ENCODE measurements at regions not wholly inside any gene's neighbourhood (a gene's known extent, or its start where the extent isn't known, plus 50 kb on each side); places are given as distances from the start of the nearest gene placed in this dataset.

GRCh38 chr14:31950764-31951637 lies 126.1 kb upstream of the ARHGAP5 start (continued):
- TF ChIP-seq CTCF (tag by site-specific recombination; IDR thresholded peaks at IDR 0.05) (no peak), ZNF16 (tag by site-specific recombination; IDR thresholded peaks at IDR 0.05; ENCODE audit: low read depth) (no peak), OVOL3 (tag by site-specific recombination; IDR thresholded peaks at IDR 0.05) (no peak), ZNF837 (tag by site-specific recombination; IDR thresholded peaks at IDR 0.05) (no peak), ZNF692 (tag by site-specific recombination; IDR thresholded peaks at IDR 0.05) (peak; percentile 14; the same call in 1 of the 2 replicates), ZFP41 (tag by site-specific recombination; IDR thresholded peaks at IDR 0.05; ENCODE audit: borderline replicate concordance) (no peak), REST (tag by site-specific recombination; IDR thresholded peaks at IDR 0.05) (no peak), KLF16 (tag by site-specific recombination; IDR thresholded peaks at IDR 0.05) (no peak), BCL11A (tag by site-specific recombination; IDR thresholded peaks at IDR 0.05; ENCODE audit: low read depth) (no peak), ZNF501 (tag by site-specific recombination; IDR thresholded peaks at IDR 0.05) (no peak), ZNF558 (tag by site-specific recombination; IDR thresholded peaks at IDR 0.05) (no peak), ZNF133 (tag by site-specific recombination; IDR thresholded peaks at IDR 0.05) (no peak), ZNF529 (tag by site-specific recombination; IDR thresholded peaks at IDR 0.05; ENCODE audit: insufficient replicate concordance) (no peak), KLF7 (tag by site-specific recombination; IDR thresholded peaks at IDR 0.05; ENCODE audit: borderline replicate concordance) (0 out of 2 replicates have a peak, but pooled peaks have one; percentile 42), MEIS1 (CRISPR knock-in tag; IDR thresholded peaks at IDR 0.05; ENCODE audit: borderline replicate concordance) (no peak), ZNF830 (tag by site-specific recombination; IDR thresholded peaks at IDR 0.05; ENCODE audit: low read depth) (no peak), GLIS1 (tag by site-specific recombination; IDR thresholded peaks at IDR 0.05) (peak; percentile 88), ZNF571 (tag by site-specific recombination; IDR thresholded peaks at IDR 0.05) (no peak), ZNF580 (tag by site-specific recombination; IDR thresholded peaks at IDR 0.05) (no peak), ZNF518A (tag by site-specific recombination; conservative IDR thresholded peaks at IDR 0.05; ENCODE audit: low read depth) (no peak), ZSCAN30 (tag by site-specific recombination; IDR thresholded peaks at IDR 0.05) (no peak), PATZ1 (tag by site-specific recombination; IDR thresholded peaks at IDR 0.05) (0 out of 2 replicates have a peak, but pooled peaks have one; percentile 14), ZBTB8A (tag by site-specific recombination; IDR thresholded peaks at IDR 0.05) (peak; percentile 93), ZSCAN16 (tag by site-specific recombination; IDR thresholded peaks at IDR 0.05) (no peak), ZNF366 (tag by site-specific recombination; conservative IDR thresholded peaks at IDR 0.05) (no peak)

Data from HEK293 (cell line).